Prostate gland (tissue), 2 donors: ENCODE measurements at regions not wholly inside any gene's neighbourhood (a gene's known extent, or its start where the extent isn't known, plus 50 kb on each side); places are given as distances from the start of the nearest gene placed in this dataset.

Experiments used
- POLR2A ChIP-seq: fragments of 450-650 bp; IDR thresholded peaks from one replicate; pipeline ENCODE4 v1.6.1; 2016; ENCODE audit warnings: antibody characterized with exemption, mild to moderate bottlenecking
- POLR2AphosphoS5 ChIP-seq: sonication (generic); formaldehyde crosslinking; IDR thresholded peaks from one replicate; pipeline ENCODE4 v1.6.1; 2017; ENCODE audit warnings: antibody characterized with exemption
- TF ChIP-seq, protein P1 (sequence below), 4 experiments: fragments of 200-600 bp in 2 of 4; fragments of 450-650 bp in 2 of 4; sonication (generic) in 2 of 4; IDR thresholded peaks; 1 replicate in 3 of 4; 2 replicates in 1 of 4; pipeline ENCODE4 v1.5.1; 2016 to 2019; ENCODE audit warnings: antibody characterized with exemption in 4 of 4, mild to moderate bottlenecking in 2 of 4, moderate library complexity in 2 of 4

DNA sequence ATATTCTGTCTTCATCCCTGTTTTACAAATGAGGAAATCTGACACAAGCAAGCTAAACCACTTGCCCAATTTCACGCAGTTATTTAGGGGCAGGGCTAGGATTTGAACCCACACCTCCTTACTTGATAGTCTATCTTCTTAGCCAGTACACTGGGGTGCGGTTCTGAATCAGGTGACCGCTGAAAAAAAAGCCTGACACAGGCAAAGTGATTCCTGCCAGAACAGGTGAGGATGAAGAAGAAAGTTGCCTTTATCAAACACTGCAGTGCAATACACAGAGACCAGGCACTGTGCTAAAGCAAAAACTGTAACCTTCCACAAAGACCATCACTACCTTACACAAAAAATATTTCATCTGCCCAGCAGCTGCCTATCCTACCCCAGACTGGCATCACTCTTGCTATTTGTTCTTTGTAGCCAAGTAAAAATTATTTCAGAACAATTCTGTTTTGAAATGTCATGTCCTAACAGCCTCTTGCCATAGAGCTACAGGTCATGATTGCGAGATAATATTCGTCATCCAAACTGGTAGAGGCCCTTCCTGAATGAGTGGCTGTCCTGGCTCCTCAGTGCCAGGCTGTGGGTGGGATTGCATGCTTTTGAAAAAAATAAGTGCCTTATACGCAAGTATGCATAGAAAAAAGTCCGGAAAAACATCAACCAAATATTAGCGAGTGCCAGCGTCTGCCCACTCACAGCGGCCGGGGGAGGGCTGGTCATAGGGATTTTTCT is 142.3 kb upstream of the TPM1 start:
- TF ChIP-seq, protein P1, sequence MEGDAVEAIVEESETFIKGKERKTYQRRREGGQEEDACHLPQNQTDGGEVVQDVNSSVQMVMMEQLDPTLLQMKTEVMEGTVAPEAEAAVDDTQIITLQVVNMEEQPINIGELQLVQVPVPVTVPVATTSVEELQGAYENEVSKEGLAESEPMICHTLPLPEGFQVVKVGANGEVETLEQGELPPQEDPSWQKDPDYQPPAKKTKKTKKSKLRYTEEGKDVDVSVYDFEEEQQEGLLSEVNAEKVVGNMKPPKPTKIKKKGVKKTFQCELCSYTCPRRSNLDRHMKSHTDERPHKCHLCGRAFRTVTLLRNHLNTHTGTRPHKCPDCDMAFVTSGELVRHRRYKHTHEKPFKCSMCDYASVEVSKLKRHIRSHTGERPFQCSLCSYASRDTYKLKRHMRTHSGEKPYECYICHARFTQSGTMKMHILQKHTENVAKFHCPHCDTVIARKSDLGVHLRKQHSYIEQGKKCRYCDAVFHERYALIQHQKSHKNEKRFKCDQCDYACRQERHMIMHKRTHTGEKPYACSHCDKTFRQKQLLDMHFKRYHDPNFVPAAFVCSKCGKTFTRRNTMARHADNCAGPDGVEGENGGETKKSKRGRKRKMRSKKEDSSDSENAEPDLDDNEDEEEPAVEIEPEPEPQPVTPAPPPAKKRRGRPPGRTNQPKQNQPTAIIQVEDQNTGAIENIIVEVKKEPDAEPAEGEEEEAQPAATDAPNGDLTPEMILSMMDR (IDR thresholded peaks at IDR 0.05), result no peak
- TF ChIP-seq POLR2A (no peak), POLR2AphosphoS5 (no peak)
